Ishikawa (cell line): ENCODE measurements at regions not wholly inside any gene's neighbourhood (a gene's known extent, or its start where the extent isn't known, plus 50 kb on each side); places are given as distances from the start of the nearest gene placed in this dataset.

Source experiments
- EGR1 ChIP-seq: IDR thresholded peaks from 2 replicates; pipeline ENCODE4 v1.6.1; 2012
- YY1 ChIP-seq: IDR thresholded peaks from 2 replicates; pipeline ENCODE4 v1.6.1; 2012; ENCODE audit warnings: low read depth
- TF ChIP-seq, protein P1 (sequence below): IDR thresholded peaks from 2 replicates; pipeline ENCODE4 v1.6.1; 2012
- TF ChIP-seq, protein P2 (sequence below): IDR thresholded peaks from 2 replicates; pipeline ENCODE4 v1.6.1; 2012; ENCODE audit warnings: low read depth, mild to moderate bottlenecking

DNA sequence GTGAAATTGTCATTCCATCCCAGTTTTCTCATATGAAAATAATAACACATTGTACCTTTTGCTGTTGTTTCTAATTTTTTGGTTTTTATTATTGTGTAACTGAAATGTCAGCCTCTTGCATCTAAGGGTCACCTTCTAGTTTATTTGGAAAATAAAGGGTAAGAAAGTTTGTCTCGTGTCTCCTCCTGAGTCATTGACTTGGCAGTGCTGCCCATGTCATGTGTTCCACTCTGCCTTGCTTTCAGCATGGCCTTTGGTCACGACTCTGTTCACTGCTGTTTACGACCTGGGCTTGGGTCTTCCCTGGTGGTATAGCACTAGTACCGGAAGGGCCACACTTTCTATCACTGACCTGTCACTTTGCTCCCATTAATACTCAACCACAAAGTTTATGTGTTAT is 171.4 kb upstream of the RSPO3 start:
- TF ChIP-seq YY1: no peak
- TF ChIP-seq, protein P1, sequence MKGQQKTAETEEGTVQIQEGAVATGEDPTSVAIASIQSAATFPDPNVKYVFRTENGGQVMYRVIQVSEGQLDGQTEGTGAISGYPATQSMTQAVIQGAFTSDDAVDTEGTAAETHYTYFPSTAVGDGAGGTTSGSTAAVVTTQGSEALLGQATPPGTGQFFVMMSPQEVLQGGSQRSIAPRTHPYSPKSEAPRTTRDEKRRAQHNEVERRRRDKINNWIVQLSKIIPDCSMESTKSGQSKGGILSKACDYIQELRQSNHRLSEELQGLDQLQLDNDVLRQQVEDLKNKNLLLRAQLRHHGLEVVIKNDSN: no peak
- no peak for TF ChIP-seq EGR1
- TF ChIP-seq, protein P2, sequence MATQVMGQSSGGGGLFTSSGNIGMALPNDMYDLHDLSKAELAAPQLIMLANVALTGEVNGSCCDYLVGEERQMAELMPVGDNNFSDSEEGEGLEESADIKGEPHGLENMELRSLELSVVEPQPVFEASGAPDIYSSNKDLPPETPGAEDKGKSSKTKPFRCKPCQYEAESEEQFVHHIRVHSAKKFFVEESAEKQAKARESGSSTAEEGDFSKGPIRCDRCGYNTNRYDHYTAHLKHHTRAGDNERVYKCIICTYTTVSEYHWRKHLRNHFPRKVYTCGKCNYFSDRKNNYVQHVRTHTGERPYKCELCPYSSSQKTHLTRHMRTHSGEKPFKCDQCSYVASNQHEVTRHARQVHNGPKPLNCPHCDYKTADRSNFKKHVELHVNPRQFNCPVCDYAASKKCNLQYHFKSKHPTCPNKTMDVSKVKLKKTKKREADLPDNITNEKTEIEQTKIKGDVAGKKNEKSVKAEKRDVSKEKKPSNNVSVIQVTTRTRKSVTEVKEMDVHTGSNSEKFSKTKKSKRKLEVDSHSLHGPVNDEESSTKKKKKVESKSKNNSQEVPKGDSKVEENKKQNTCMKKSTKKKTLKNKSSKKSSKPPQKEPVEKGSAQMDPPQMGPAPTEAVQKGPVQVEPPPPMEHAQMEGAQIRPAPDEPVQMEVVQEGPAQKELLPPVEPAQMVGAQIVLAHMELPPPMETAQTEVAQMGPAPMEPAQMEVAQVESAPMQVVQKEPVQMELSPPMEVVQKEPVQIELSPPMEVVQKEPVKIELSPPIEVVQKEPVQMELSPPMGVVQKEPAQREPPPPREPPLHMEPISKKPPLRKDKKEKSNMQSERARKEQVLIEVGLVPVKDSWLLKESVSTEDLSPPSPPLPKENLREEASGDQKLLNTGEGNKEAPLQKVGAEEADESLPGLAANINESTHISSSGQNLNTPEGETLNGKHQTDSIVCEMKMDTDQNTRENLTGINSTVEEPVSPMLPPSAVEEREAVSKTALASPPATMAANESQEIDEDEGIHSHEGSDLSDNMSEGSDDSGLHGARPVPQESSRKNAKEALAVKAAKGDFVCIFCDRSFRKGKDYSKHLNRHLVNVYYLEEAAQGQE: no peak
